ENCODE measurements at regions not wholly inside any gene's neighbourhood (a gene's known extent, or its start where the extent isn't known, plus 50 kb on each side); places are given as distances from the start of the nearest gene placed in this dataset.
"Not testable (repeated sequence)": the region's sequence is repeated elsewhere in the genome, so short reads cannot be mapped to it uniquely, and the experiment has no call there.

DNA sequence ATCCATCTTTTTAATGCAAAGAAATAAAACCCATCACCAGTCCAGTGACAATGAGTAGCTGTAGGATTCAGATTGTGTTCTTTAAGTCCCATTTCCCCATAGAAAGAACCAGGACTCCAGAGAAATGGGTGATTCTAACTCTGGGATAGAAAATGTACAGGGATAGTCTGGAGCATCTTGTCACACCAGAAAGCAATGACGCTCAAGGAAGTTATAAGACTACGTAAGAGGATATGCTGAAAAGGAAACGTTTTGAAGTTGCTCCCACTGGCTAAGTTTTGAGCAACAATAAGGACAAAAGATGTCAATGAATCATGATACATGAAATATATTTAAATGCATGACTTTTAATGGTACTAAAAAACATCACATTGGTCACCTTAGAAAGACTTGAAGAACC lies 360.1 kb downstream of the DLEU7 start:
- no peak for DNase-seq (ENCODE audit: extremely low read depth, low read depth)
- TF ChIP-seq, protein P1, sequence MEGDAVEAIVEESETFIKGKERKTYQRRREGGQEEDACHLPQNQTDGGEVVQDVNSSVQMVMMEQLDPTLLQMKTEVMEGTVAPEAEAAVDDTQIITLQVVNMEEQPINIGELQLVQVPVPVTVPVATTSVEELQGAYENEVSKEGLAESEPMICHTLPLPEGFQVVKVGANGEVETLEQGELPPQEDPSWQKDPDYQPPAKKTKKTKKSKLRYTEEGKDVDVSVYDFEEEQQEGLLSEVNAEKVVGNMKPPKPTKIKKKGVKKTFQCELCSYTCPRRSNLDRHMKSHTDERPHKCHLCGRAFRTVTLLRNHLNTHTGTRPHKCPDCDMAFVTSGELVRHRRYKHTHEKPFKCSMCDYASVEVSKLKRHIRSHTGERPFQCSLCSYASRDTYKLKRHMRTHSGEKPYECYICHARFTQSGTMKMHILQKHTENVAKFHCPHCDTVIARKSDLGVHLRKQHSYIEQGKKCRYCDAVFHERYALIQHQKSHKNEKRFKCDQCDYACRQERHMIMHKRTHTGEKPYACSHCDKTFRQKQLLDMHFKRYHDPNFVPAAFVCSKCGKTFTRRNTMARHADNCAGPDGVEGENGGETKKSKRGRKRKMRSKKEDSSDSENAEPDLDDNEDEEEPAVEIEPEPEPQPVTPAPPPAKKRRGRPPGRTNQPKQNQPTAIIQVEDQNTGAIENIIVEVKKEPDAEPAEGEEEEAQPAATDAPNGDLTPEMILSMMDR (IDR thresholded peaks at IDR 0.05; ENCODE audit: low read depth, low read length, missing control alignments): no peak
- H3K4me3 ChIP-seq (replicated peaks; ENCODE audit: low read depth, low read length): no peak overlapping the region

DNA sequence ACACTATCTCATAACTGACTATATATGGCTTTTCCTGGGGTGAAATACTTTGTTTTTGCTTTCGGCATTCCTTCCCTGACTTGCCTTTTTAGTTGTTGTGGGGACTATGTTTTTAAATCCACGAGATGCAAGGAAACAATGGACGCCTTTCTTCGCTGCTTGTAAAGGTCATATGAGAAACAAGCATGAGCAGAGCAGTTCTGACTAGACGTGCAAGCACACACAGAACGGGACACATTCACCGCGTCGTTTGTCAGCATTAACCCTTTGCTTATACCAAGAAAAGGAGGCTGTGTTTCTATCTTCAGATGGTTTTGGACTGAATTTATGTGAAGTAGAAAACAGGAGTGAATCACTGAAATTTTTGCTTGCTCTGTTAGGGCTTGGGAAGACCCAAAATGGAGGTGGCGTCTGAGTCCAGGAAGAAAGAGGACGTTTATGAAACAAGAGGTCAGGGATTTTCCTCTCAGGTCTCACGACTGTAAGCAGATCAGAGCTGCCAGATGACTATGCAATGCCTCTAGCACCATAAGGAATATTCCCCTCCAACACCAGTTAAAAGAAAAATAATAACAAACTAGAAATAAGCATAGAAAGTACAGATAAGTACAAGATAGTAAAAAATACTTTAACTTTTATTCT lies 358.9 kb downstream of the DLEU7 start:
- no peak for DNase-seq (ENCODE audit: extremely low read depth, low read depth)

DNA sequence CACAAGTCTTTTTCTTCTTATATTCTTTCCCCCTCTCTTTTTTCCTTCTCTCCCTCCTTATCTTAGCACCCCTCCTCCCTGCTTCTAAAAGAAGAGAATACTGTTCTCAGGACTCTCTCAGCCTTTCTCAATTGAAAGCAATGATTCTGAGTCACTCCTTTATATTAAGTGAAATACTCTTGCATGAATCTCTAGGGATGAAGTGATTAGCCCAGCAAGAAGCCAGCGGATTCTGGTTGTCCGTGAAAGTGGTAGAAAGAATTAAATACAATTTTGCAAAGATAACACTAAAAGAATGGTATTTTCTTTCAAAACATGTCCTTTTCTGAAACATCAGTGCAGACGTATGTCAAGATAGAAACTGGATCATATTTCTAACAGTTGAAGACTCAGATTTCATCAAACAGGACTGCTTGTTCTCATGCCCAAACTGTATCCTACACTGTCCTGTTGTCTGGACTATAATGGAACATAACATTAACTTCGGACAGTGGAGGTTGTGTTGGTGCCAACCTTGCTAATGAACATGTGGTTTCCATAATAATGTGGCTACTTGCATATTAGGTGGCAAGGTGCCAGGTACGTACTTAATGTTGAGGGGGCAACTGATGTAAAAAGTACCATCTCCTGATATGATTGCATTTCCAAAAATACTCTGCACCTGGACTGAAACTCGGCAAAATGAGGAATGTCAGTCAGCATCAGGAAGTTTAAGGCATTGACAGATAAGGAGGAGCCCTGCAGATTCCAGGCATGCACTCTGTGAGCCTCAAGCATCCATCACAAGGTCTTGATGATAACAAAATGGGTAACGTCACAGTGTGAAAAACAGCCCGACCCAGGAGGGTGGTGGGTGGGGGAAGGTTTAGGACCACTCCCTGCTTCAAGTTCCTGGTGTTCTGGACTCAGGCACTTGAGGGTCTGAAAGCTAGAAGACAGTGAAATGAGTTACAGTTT lies 357.2 kb downstream of the DLEU7 start:
- peak; percentile 4 for DNase-seq (ENCODE audit: extremely low read depth, low read depth)
- no peak overlapping the region for H3K4me3 ChIP-seq (replicated peaks; ENCODE audit: low read depth, low read length)
- TF ChIP-seq, protein P1 (IDR thresholded peaks at IDR 0.05; ENCODE audit: low read depth, low read length, missing control alignments): no peak

More for the DNA sequence above, 358.9 kb downstream of the DLEU7 start:
- TF ChIP-seq, protein P1 (IDR thresholded peaks at IDR 0.05; ENCODE audit: low read depth, low read length, missing control alignments): no peak
- no peak overlapping the region for H3K4me3 ChIP-seq (replicated peaks; ENCODE audit: low read depth, low read length)

DNA sequence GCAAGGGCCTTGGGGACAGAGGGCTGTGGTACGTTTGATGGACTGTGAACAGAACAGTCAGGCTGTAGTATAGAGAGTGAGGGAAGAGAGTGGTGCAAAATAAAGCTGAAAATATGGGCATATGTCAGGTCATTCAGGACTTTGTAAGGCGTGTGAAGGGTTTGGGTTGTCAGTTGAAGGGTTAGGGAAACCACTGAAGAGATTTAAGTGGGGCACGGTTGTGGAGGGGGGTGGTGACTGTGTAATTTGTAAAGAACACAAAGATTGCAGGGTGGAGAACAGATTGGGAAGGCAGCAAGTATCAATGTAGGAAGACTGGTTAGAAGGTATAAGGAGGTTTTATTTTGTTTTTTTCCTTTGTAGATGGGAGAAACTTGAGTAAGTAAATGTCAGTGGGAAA lies 349.8 kb downstream of the DLEU7 start:
- no peak overlapping the region for H3K4me3 ChIP-seq (replicated peaks; ENCODE audit: low read depth, low read length)
- TF ChIP-seq, protein P1 (IDR thresholded peaks at IDR 0.05; ENCODE audit: low read depth, low read length, missing control alignments): no peak
- DNase-seq (ENCODE audit: extremely low read depth, low read depth): no peak

DNA sequence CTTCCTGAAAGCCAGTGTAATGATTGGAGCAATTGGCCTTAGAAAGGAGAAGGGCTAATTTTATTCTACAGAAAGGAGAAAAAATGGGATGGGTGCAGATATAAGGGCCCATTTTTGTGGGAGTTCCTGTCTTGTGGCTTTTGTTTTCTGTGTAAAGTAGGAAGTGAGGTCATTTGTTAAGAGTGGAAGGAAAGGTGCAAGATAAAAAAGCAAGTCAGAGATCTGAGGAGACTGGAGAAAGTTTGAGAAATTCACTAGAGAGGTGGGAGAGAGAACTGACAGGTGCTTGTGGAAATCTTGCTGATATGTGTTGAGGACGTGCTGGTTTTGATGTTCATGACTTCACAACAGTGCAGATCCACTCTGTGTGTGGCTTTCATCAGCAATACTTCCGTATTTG lies 349.4 kb downstream of the DLEU7 start:
- no peak overlapping the region for H3K4me3 ChIP-seq (replicated peaks; ENCODE audit: low read depth, low read length)
- no peak for DNase-seq (ENCODE audit: extremely low read depth, low read depth)
- TF ChIP-seq, protein P1 (IDR thresholded peaks at IDR 0.05; ENCODE audit: low read depth, low read length, missing control alignments): no peak

DNA sequence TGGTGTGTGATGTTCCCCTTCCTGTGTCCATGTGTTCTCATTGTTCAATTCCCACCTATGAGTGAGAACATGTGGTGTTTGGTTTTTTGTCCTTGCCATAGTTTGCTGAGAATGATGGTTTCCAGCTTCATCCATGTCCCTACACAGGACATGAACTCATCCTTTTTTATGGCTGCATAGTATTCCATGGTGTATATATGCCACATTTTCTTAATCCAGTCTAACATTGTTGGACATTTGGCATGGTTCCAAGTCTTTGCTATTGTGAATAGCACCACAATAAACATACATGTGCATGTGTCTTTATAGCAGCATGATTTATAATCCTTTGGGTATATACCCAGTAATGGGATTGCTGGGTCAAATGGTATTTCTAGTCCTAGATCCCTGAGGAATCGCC lies 340.3 kb downstream of the DLEU7 start:
- DNase-seq (ENCODE audit: extremely low read depth, low read depth); H3K4me3 ChIP-seq (replicated peaks; ENCODE audit: low read depth, low read length): not testable (repeated sequence)

DNA sequence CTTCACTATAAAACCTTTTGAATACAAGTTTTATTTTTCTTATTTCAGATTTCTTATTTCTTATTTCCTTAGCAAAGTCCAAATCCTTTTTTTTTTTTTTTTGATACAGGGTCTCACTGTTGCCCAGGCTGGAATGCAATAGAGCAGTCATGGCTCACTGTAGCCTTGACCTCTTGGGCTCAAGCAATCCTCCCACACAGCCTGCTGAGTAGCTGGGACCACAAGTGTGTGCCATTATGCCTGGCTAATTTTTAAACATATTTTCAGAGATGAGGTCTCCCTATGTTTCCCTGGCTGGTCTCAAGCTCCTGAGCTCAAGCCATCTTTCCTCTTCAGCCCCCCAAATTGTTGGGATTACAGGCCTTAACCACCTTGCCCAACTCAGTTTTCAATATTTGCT lies 334.3 kb downstream of the DLEU7 start:
- H3K4me3 ChIP-seq (replicated peaks; ENCODE audit: low read depth, low read length): no peak overlapping the region
- TF ChIP-seq, protein P1 (IDR thresholded peaks at IDR 0.05; ENCODE audit: low read depth, low read length, missing control alignments): no peak
- DNase-seq (ENCODE audit: extremely low read depth, low read depth): no peak
